GM23338 (cell line): ENCODE measurements at regions not wholly inside any gene's neighbourhood (a gene's known extent, or its start where the extent isn't known, plus 50 kb on each side); places are given as distances from the start of the nearest gene placed in this dataset.

Experiments used
- CREB1 ChIP-seq: fragments of 250-450 bp; sonication (Bioruptor Pico); IDR thresholded peaks from 2 replicates; pipeline ENCODE4 v1.5.0; 2020; ENCODE audit warnings: low read depth, mild to moderate bottlenecking, moderate library complexity
- CTCF ChIP-seq, 2 experiments: fragments of 200-600 bp in 1 of 2; sonication (generic) in 1 of 2; conservative IDR thresholded peaks; 2 replicates each; pipeline versions ENCODE4 v1.5.1 to v1.6.1; 2016 to 2017; ENCODE audit warnings: antibody characterized with exemption in 2 of 2, low read depth in 2 of 2, mild to moderate bottlenecking in 2 of 2, moderate library complexity in 1 of 2
- EZH2 ChIP-seq: fragments of 200-600 bp; sonication (generic); IDR thresholded peaks from one replicate; pipeline ENCODE4 v1.8.0; 2017; ENCODE audit warnings: antibody characterized with exemption, mild to moderate bottlenecking, low read depth; ENCODE audit not compliant: unreplicated experiment
- EZH2phosphoT487 ChIP-seq: fragments of 200-600 bp; sonication (generic); IDR thresholded peaks from one replicate; pipeline ENCODE4 v1.8.1; 2018; ENCODE audit warnings: antibody characterized with exemption; ENCODE audit not compliant: unreplicated experiment
- JUNB ChIP-seq: IDR thresholded peaks from one replicate; pipeline ENCODE4 v1.6.1; 2016; ENCODE audit warnings: antibody characterized with exemption; ENCODE audit not compliant: unreplicated experiment
- STAT1 ChIP-seq: IDR thresholded peaks from one replicate; pipeline ENCODE4 v1.6.1; 2016; ENCODE audit warnings: antibody characterized with exemption; ENCODE audit not compliant: unreplicated experiment
- ZNF331 ChIP-seq: fragments of 250-450 bp; sonication (Bioruptor Pico); IDR thresholded peaks from 2 replicates; pipeline ENCODE4 v1.5.0; 2020; ENCODE audit warnings: low read depth, mild to moderate bottlenecking, moderate library complexity

- TF ChIP-seq STAT1 (no peak), EZH2phosphoT487 (no peak), CTCF (conservative IDR thresholded peaks at IDR 0.05; ENCODE audit: low read depth in 2 of 2) (no peak), ZNF331 (CRISPR knock-in tag) (no peak), EZH2 (no peak), JUNB (no peak), CREB1 (CRISPR knock-in tag) (no peak)
Observed at GRCh38 chr19:7421941-7422744, 66.7 kb downstream of the PEX11G start (continued).
